Osteoblast (primary cell): ENCODE measurements at regions not wholly inside any gene's neighbourhood (a gene's known extent, or its start where the extent isn't known, plus 50 kb on each side); places are given as distances from the start of the nearest gene placed in this dataset.

Experiments
- DNase-seq: peaks from one replicate; pipeline ENCODE4 v3.0.0; 2011; ENCODE audit warnings: low spot score, mixed read lengths; ENCODE audit not compliant: insufficient read length; ENCODE audit errors: missing footprints
- H2AFZ ChIP-seq: 2 replicates; pipeline ENCODE4 v1.6.0; 2011; ENCODE audit warnings: mild to moderate bottlenecking, low read length
- H3K27ac ChIP-seq: 2 replicates; pipeline ENCODE4 v1.5.1; 2011; ENCODE audit warnings: mild to moderate bottlenecking, low read depth, low read length, moderate library complexity
- H3K27me3 ChIP-seq: 2 replicates; pipeline ENCODE4 v1.6.0; 2012; ENCODE audit warnings: mild to moderate bottlenecking, control low read depth, inconsistent platforms, low read length, moderate library complexity; ENCODE audit not compliant: insufficient read depth
- H3K36me3 ChIP-seq: 2 replicates; pipeline ENCODE4 v1.5.1; 2011; ENCODE audit warnings: mild to moderate bottlenecking, low read length, control low read depth, moderate library complexity; ENCODE audit not compliant: insufficient read depth
- H3K4me1 ChIP-seq: 2 replicates; pipeline ENCODE4 v1.5.1; 2011; ENCODE audit warnings: mild to moderate bottlenecking, low read length, control low read depth, moderate library complexity; ENCODE audit not compliant: insufficient read depth
- H3K4me2 ChIP-seq: 2 replicates; pipeline ENCODE4 v1.6.0; 2011; ENCODE audit warnings: mild to moderate bottlenecking, low read length; ENCODE audit not compliant: insufficient read depth
- H3K4me3 ChIP-seq: fragments of 200-600 bp; sonication (generic); 3 replicates; pipeline ENCODE4 v1.5.1; 2012; ENCODE audit warnings: mild to moderate bottlenecking, low read length, inconsistent platforms; ENCODE audit not compliant: insufficient read depth
- H3K79me2 ChIP-seq: 2 replicates; pipeline ENCODE4 v1.6.0; 2012; ENCODE audit warnings: mild to moderate bottlenecking, low read length, control low read depth, inconsistent platforms; ENCODE audit not compliant: insufficient read depth
- H3K9me3 ChIP-seq: 2 replicates; pipeline ENCODE4 v1.5.1; 2011; ENCODE audit warnings: low read depth, low read length, control low read depth
- H4K20me1 ChIP-seq: 2 replicates; pipeline ENCODE4 v1.6.0; 2012; ENCODE audit warnings: mild to moderate bottlenecking, low read length, control low read depth; ENCODE audit not compliant: insufficient read depth
- TF ChIP-seq, protein P1 (sequence below): IDR thresholded peaks from 2 replicates; pipeline ENCODE4 v1.5.1; 2011; ENCODE audit warnings: mild to moderate bottlenecking, low read depth, low read length, moderate library complexity; ENCODE audit errors: extremely low read depth

DNA sequence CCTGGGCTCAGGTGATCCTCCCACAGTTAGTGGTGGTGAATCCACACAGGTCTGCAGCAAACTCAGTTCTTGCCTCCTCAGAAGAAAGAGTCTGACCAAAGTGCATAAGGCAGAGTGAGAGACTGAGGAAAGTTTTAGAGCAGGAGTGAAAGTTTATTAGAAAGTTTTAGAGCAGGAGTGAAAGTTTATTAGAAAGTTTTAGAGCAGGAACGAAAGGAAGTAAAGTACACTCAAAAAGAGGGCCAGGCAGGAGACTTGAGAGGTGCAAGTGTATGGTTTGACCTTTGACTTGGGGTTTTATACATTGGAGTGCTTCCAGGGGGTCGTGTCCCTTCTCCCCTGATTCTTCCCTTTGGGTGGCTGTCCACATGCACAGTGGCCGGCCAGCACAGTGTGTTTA, 84.2 kb downstream of the LSM3 start:
- Histone ChIP-seq H2AFZ (no peak overlapping the region), H3K9me3 (no peaks in the 10 kb centered on the region), H3K36me3 (no peaks in the 10 kb centered on the region), H4K20me1 (no peaks in the 10 kb centered on the region), H3K4me1 (peaks cover 18% of the 10 kb centered on the region), H3K27ac (no peak overlapping the region), H3K4me3 (no peak overlapping the region), H3K79me2 (no peaks in the 10 kb centered on the region), H3K27me3 (no peaks in the 10 kb centered on the region), H3K4me2 (no peak overlapping the region)
- no peak for DNase-seq
- TF ChIP-seq, protein P1, sequence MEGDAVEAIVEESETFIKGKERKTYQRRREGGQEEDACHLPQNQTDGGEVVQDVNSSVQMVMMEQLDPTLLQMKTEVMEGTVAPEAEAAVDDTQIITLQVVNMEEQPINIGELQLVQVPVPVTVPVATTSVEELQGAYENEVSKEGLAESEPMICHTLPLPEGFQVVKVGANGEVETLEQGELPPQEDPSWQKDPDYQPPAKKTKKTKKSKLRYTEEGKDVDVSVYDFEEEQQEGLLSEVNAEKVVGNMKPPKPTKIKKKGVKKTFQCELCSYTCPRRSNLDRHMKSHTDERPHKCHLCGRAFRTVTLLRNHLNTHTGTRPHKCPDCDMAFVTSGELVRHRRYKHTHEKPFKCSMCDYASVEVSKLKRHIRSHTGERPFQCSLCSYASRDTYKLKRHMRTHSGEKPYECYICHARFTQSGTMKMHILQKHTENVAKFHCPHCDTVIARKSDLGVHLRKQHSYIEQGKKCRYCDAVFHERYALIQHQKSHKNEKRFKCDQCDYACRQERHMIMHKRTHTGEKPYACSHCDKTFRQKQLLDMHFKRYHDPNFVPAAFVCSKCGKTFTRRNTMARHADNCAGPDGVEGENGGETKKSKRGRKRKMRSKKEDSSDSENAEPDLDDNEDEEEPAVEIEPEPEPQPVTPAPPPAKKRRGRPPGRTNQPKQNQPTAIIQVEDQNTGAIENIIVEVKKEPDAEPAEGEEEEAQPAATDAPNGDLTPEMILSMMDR = no peak

DNA sequence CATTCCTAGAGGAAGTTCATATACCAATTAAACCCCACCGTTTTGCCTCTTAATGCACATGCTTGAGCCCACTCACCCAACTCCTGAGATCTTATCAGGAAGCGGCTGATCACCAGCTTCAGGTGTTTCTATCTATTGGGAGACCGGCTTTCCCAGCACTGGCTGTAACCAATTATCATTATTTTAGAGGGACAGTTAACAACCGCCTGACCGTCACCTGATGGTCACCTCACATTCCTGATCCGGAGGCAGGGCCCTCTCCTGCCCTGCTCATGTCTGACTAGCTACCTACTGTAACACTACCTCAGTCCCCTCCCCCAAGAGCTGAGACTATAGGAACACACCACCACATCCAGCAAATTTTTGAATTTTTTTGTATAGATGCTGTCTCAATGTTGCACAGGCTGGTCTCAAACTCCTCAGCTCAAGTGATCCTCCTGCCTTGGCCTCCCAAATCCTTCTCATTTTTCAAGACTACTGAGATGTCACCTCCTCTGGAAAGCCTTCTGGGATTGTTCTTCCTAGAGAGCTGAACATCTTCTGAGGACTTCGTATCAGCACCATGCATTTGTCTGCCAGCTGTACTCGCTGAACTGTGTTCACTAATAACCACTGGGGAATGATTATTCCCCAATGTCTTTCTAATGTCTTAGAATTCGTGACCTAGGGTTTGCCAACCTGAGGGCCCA, 84.8 kb downstream of the LSM3 start:
- no peaks in the 10 kb centered on the region for H3K36me3 ChIP-seq
- H3K9me3 ChIP-seq = no peaks in the 10 kb centered on the region
- H3K27ac ChIP-seq = no peak overlapping the region

DNA sequence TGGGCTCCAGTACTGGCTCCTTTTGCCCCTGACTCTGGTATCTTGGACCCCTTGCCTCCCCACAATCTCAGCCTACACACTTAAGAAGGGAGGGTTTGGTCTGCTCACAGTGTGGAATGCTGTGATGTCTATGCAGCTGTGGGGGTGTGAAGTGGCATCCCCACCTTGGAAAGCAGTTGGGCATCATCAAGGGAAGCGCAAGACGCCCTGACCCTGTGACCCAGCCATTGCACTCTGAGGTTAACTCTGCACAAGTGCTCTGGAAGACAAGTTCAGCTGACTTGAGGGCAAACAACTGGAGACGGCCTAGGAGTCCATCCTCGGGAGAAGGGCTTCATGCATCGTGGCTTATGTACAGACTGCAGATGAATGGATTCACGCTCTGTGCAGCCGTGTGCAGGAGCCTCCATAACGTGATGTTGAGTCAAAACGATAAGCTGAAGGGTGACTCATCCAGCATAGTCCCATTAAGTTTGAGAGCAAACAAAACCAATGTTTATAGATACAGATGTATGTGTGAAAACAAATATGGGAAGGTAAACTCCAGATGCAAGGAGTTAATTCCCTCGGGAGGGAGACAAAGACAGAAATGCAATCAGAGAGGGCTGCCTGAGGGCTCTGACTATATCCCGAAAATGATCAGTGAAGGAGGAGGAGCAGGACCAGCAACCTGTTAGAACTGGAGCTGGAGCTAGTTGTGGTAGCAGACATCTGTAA, 86.8 kb downstream of the LSM3 start:
- H3K27me3 ChIP-seq = peaks cover 5% of the 10 kb centered on the region
- no peak overlapping the region for H2AFZ ChIP-seq
- TF ChIP-seq, protein P1 = no peak
- H3K79me2 ChIP-seq = no peaks in the 10 kb centered on the region
- DNase-seq = peak; percentile 78
- H3K4me3 ChIP-seq = no peak overlapping the region
- peak overlapping the region; percentile 34 for H3K27ac ChIP-seq
- peaks cover 18% of the 10 kb centered on the region for H3K4me1 ChIP-seq
- H4K20me1 ChIP-seq = no peaks in the 10 kb centered on the region
- no peaks in the 10 kb centered on the region for H3K36me3 ChIP-seq
- H3K4me2 ChIP-seq = no peak overlapping the region
- no peaks in the 10 kb centered on the region for H3K9me3 ChIP-seq

More for the DNA sequence above, 84.8 kb downstream of the LSM3 start:
- Histone ChIP-seq H4K20me1 (no peaks in the 10 kb centered on the region), H3K27me3 (no peaks in the 10 kb centered on the region), H3K79me2 (no peaks in the 10 kb centered on the region), H2AFZ (no peak overlapping the region), H3K4me3 (no peak overlapping the region), H3K4me1 (peaks cover 18% of the 10 kb centered on the region), H3K4me2 (no peak overlapping the region)
- TF ChIP-seq, protein P1 = no peak
- DNase-seq = peak; percentile 26

DNA sequence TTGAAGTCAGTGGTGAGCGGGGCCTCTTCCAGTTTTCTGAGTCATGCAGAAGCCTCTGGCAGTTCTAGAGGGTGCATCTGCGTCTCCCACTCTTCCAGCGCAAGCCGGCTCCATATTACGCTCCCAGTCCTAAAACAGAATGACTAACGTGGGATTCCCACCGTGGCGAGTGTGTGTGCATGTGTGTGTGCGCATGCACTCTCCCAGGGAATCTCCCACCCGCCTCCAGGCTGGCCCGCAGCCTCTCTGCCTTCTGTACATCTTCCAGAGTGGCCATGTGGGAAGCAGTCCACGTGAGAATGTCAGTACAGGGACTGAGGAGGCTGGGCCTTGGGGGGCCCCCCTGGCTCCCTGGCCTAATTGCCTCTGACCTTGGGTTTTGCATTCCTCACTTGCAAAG, 87.7 kb downstream of the LSM3 start:
- no peaks in the 10 kb centered on the region for H3K9me3 ChIP-seq
- no peak overlapping the region for H3K4me3 ChIP-seq
- peak; percentile 86 for DNase-seq
- H3K36me3 ChIP-seq = no peaks in the 10 kb centered on the region
- TF ChIP-seq, protein P1 = no peak
- H3K27me3 ChIP-seq = peaks cover 11% of the 10 kb centered on the region
- H4K20me1 ChIP-seq = no peaks in the 10 kb centered on the region
- peak overlapping the region; percentile 34 for H3K27ac ChIP-seq
- no peak overlapping the region for H3K4me2 ChIP-seq
- H2AFZ ChIP-seq = no peak overlapping the region
- H3K4me1 ChIP-seq = peaks cover 15% of the 10 kb centered on the region
- no peaks in the 10 kb centered on the region for H3K79me2 ChIP-seq
